Esophagus squamous epithelium (tissue), 4 donors: ENCODE measurements at regions not wholly inside any gene's neighbourhood (a gene's known extent, or its start where the extent isn't known, plus 50 kb on each side); places are given as distances from the start of the nearest gene placed in this dataset.

ENCODE experiments used
- POLR2A ChIP-seq, 4 donors: fragments of 450-650 bp; IDR thresholded peaks; one replicate each; pipeline ENCODE4 v1.6.1; 2017; ENCODE audit warnings: antibody characterized with exemption in 4 of 4, mild to moderate bottlenecking in 4 of 4, moderate library complexity in 3 of 4
- TF ChIP-seq, protein P1 (sequence below), 6 experiments: fragments of 450-650 bp in 4 of 6; fragments of 200-600 bp in 2 of 6; sonication (generic) in 2 of 6; IDR thresholded peaks; one replicate each; pipeline ENCODE4 v1.5.1; 2016 to 2019; ENCODE audit warnings: antibody characterized with exemption in 6 of 6, mild to moderate bottlenecking in 4 of 6, moderate library complexity in 4 of 6

- TF ChIP-seq, protein P1, sequence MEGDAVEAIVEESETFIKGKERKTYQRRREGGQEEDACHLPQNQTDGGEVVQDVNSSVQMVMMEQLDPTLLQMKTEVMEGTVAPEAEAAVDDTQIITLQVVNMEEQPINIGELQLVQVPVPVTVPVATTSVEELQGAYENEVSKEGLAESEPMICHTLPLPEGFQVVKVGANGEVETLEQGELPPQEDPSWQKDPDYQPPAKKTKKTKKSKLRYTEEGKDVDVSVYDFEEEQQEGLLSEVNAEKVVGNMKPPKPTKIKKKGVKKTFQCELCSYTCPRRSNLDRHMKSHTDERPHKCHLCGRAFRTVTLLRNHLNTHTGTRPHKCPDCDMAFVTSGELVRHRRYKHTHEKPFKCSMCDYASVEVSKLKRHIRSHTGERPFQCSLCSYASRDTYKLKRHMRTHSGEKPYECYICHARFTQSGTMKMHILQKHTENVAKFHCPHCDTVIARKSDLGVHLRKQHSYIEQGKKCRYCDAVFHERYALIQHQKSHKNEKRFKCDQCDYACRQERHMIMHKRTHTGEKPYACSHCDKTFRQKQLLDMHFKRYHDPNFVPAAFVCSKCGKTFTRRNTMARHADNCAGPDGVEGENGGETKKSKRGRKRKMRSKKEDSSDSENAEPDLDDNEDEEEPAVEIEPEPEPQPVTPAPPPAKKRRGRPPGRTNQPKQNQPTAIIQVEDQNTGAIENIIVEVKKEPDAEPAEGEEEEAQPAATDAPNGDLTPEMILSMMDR (IDR thresholded peaks at IDR 0.05) = no peak
- TF ChIP-seq POLR2A (IDR thresholded peaks at IDR 0.05) = no peak
Measured at GRCh38 chr6:94144807-94145206, 725.4 kb upstream of the EPHA7 start.
